ENCODE measurements at regions not wholly inside any gene's neighbourhood (a gene's known extent, or its start where the extent isn't known, plus 50 kb on each side); places are given as distances from the start of the nearest gene placed in this dataset.

DNA sequence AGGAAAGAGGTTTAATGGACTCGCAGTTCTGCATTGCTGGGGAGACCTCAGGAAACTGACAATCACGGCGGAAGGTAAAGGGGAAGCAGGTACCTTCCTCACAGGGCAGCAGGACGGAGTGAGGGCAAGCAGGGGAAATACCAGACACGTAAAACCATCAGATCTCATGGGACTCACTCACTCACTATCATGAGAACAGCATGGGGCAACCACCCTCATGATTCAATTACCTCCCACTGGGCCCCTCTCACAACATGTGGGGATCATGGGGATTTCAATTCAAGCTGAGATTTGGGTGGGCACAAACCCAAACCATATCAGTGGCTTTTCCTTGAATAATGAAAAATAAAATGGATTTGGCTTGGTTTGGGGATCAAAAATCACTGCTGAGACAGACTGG is 380.5 kb downstream of the VRK1 start:
- no peak overlapping the region for H3K4me3 ChIP-seq (ENCODE audit: low read length)
- no peak for DNase-seq (ENCODE audit: low read depth)
- TF ChIP-seq, protein P1, sequence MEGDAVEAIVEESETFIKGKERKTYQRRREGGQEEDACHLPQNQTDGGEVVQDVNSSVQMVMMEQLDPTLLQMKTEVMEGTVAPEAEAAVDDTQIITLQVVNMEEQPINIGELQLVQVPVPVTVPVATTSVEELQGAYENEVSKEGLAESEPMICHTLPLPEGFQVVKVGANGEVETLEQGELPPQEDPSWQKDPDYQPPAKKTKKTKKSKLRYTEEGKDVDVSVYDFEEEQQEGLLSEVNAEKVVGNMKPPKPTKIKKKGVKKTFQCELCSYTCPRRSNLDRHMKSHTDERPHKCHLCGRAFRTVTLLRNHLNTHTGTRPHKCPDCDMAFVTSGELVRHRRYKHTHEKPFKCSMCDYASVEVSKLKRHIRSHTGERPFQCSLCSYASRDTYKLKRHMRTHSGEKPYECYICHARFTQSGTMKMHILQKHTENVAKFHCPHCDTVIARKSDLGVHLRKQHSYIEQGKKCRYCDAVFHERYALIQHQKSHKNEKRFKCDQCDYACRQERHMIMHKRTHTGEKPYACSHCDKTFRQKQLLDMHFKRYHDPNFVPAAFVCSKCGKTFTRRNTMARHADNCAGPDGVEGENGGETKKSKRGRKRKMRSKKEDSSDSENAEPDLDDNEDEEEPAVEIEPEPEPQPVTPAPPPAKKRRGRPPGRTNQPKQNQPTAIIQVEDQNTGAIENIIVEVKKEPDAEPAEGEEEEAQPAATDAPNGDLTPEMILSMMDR (conservative IDR thresholded peaks at IDR 0.05; ENCODE audit: low read depth, low read length): no peak

DNA sequence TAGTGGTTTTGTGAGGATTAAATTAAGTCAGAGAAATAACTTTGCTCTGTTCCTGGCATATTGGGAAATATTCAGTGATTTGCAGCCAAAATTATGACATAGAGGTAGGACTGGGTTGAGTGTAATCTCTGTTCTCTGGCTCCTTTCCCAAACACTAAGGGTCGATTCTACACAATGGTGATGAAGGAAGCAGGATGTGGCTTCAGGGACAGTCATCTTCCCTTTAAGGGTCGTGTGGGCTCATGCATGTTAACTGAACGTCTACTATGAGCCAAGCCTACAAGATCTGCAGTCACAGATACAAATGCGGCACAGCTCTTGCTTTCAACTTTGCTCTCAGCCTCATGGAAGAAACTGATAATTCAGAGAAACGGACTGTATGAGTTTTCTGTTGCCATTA is 381.6 kb downstream of the VRK1 start:
- TF ChIP-seq, protein P1 (conservative IDR thresholded peaks at IDR 0.05; ENCODE audit: low read depth, low read length): no peak
- no peak overlapping the region for H3K4me3 ChIP-seq (ENCODE audit: low read length)
- no peak for DNase-seq (ENCODE audit: low read depth)

DNA sequence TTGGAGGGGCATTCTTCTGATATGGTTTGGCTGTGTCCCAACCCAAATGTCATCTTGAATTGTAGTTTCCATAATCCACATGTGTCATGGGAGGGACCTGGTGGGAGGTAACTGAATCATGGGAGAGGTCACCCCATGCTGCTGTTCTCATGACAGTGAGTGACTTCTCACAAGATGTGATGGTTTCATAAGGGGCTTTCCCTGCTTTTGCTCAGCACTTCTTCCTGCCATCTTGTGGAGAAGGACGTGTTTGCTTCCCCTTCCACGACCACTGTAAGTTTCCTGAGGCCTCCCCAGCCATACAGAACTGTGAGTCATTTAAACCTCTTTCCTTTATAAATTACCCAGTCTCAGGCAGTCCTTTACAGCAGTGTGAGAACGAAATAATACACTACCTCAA is 382.4 kb downstream of the VRK1 start:
- no peak for DNase-seq (ENCODE audit: low read depth)
- H3K4me3 ChIP-seq (ENCODE audit: low read length): no peak overlapping the region
- TF ChIP-seq, protein P1 (conservative IDR thresholded peaks at IDR 0.05; ENCODE audit: low read depth, low read length): no peak

DNA sequence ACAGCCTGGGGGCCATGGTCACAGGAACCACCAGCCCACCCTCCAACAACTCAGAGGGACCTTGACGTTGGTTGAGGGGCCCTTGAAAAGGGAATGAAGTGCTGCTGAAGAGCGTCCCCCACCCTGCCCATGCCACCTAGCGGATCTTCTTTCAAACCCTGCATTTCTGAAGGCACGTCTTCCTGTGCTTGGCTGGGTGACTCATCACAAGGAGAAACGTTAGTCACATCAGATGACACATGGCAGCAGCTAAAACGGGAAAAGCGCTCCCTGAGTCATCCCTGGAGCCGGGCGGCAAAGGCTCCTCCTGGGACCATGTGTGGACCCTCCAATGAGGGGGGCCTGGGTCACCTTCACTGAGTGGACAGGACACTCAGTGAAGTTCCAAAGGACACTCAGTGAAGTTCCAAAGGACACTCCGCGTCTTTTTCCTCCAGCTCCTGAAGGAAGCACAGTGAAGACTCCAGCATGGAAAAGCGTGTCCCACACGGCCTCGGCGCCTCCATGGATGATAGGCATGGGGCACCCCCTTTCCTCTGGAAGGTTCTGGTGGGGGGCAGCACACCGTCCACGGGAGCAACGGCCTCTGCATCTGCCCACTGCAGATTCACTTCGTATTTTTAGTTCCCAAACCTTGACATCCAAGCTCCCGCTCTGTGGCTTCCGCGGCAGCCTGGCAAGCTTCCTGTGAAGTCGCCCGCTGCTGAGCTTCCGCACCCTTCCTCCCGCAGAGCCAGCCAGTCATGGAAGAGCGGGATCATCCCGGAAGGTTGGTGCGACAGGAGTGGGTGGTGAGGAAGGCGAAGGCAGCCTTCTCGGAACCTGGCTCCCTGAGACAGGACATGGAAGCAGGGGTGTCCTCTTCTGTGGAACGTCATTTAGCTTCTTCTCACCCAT is 383.4 kb downstream of the VRK1 start:
- TF ChIP-seq, protein P1 (conservative IDR thresholded peaks at IDR 0.05; ENCODE audit: low read depth, low read length): peak; percentile 37
- H3K4me3 ChIP-seq (ENCODE audit: low read length): no peak overlapping the region
- DNase-seq (ENCODE audit: low read depth): peak; percentile 39

DNA sequence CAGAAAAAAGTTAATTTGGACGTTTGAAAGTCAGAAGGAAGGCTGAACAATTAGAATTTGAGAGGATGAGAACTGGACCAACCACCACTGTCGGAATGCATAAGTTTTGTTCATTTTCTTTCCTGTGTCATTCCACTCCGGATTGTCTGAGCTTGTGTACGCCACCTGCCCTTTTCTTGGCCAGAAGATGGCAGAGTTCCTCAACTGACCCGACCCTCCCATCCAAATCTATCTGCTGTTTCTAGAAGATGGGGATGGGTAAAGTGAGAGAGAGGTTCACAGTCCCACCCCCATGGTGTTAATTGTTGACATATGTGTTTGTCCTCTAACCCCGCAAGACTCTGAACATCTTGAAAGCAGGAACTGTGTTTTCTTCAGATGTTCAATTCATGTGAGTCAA is 388.0 kb downstream of the VRK1 start:
- TF ChIP-seq, protein P1 (conservative IDR thresholded peaks at IDR 0.05; ENCODE audit: low read depth, low read length): peak; percentile 70
- no peak overlapping the region for H3K4me3 ChIP-seq (ENCODE audit: low read length)
- no peak for DNase-seq (ENCODE audit: low read depth)

DNA sequence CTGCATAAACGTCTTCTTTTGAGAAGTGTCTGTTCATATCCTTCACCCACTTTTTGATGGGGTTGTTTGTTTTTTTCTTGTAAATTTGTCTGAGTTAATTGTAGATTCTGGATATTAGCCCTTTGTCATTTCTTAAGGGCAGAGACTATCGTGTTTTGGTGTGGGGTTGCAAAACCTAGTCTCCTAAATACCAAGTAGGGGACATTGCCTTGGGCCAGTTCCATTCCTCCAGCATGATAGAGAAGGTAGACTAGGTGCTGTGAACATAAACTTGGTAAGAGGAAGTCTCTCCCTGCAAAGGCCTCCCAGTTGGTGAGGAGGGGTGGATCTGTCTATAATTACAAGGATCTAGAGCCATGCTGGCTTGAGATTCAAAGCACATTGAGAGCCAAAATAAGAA is 390.7 kb downstream of the VRK1 start:
- H3K4me3 ChIP-seq (ENCODE audit: low read length): no peak overlapping the region
- DNase-seq (ENCODE audit: low read depth): no peak
- TF ChIP-seq, protein P1 (conservative IDR thresholded peaks at IDR 0.05; ENCODE audit: low read depth, low read length): no peak

DNA sequence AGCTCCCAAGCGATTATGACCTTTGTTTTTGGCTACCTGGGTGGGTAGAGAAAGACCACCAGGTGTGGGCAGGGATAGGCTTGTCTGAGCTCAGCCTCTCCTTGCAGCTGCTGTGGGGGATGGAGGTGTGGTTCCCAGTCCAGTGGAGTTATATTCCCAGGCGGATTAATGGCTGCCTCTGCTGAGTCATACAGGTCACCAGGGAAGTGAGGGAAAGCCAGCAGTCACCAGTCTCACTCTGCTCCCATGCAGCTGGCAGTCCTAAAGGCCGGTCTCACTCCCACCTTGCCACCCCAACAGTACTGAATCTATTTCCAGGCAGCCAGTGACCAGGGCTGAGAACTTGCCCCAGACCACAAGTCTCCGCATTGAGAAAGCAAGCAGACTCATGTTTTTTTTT is 399.2 kb downstream of the VRK1 start:
- DNase-seq (ENCODE audit: low read depth): peak; percentile 81
- TF ChIP-seq, protein P1 (conservative IDR thresholded peaks at IDR 0.05; ENCODE audit: low read depth, low read length): no peak
- no peak overlapping the region for H3K4me3 ChIP-seq (ENCODE audit: low read length)

All from retinal pigment epithelial cell (primary cell).